ENCODE measurements at regions not wholly inside any gene's neighbourhood (a gene's known extent, or its start where the extent isn't known, plus 50 kb on each side); places are given as distances from the start of the nearest gene placed in this dataset.
A peak's percentile ranks its signal among the peaks of the same experiment; 100 is the strongest.

DNA sequence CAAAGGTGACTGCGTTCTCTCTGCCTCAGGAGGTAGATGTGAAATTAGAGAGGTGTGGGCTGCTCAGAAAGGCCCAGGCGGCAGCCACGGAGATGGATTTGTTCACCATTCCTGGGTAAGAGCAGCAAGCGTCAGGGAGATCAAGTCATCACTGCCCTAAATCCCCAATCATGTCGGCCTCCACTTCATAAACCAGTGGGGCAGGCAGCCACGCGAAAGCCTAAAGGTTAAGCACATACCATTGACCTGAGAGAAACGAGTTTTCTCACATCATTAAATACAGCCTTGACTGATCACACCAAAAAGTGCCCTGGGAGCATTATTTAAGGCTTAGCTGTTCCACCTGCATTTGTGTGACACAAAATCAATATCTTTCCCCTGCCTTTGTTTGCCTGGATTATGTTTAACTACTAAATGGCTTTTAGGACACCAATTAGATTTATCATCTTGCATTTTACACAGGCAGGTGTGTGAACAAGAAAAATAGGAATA, 50.7 kb upstream of the FOXB1 start:
- DNase-seq (ENCODE audit: low read depth): no peak

DNA sequence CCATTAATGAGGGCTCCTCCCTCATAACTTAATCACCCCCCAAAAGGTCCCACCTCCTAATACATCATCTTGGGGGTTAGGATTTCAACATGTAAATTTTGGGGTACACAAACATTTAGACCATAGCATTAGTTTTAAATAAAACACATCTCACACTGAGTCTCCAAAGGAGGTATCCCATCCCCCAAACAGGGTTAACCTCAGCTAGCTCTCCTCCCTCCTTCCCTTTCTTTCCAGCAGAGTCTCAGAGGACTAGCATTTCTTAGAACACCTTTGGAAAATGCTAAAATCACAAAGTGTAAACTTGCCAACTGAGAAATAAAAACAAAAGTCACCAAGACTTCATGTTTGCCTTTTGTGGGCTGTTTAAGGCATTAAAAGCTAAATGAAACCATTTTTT, 51.2 kb upstream of the FOXB1 start:
- no peak for DNase-seq (ENCODE audit: low read depth)

DNA sequence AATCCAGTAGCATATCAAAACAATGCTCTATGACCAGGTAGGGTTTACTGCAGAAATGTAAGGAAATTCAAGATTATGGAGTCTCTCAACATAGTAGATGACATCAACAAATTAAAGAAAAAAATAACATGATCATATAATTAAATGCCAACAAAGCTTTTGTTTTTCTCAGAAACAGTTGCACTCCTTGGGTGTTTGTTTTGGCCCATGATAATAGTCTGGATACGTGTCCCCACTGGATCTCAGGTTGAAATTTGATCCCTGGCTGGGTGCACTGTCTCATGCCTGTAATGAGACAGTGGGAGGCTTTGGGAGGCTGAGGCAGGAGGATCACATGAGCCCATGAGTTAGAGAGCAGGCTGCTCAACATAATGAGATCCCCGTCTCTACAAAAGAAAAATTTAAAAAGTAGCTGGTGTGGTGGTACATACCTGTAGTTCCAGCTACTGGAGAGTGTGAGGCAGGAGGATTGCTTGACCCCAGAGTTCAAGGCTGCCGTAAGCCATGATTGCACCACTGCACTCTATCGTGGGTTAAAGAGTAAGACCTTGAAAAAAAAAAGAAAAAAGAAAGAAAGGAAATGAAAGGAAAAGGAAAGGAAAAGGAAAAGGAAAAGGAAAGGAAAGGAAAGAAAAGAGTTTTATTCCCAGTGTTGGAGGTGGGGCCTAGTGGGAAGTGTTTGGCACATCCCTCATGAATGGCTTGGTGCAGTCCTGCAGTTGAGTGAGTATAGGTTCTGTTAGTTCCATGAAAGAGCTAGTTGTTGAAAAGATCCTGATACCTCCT, 53.3 kb upstream of the FOXB1 start:
- DNase-seq (ENCODE audit: low read depth): no peak

DNA sequence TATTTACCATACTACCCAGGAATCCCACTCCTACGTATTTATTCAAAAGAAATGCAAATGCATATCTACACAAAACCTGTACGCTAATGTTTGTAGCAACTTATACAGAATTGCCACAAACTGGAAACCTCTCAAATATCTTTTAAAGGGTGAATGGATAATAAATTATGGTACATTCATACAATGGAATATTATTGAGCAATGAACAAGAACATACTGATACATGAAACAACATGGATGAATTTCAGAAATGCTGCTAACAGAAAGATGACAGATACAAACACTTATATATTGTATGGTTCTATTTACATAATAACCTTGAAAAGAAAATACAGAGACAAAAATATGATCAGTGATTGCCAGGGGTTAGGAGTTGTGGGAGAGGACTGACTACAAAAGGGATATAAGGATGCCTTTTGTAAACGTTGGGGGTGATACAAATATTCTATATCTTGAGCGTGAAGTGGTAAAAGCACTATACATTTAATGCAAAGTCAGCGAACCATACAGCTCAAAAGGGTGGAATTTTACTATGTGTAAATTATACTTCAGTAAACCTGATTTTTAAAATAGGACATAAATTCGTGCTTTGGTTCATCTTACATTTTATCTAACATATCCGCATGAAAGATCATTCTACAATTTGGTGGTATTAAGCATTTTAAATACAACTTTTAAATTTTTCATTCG, 55.0 kb upstream of the FOXB1 start:
- no peak for DNase-seq (ENCODE audit: low read depth)

DNA sequence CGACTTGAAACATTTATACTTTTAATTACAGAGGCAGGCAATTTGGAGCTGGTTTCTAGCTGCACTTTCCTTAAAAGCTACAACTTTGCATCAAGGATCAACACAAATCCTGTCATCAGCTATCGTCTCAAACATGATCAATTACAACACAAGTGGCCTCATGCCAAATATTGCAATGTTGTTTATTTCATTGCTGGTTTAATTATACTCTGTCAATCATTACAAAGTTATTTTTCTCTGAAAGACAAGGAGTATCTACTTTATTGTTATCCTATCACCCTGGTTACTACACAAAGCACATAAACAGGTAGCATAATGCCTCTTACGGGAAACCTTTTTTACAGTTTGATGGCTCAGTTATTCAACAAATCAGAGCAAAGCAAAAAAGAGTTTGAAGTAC, 58.0 kb upstream of the FOXB1 start:
- no peak for DNase-seq (ENCODE audit: low read depth)

DNA sequence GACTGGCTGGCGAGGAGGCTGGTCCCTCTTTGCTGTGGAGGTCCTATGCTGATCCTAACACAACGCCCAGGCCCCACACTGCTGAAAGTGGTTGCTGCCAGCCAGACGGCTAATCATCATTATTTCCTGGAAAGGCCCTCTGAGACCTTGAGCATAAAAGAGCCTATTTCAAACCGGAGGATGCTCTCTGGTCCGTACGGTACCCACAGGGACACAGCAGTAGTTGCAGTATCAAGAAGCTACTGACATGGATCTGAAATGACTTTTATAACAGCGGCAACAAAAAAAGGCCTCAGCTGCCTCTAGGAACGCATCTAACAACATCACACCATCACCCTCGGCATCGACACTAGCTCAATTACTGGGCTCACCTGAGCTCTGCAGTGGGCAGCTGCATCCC, 59.1 kb upstream of the FOXB1 start:
- DNase-seq (ENCODE audit: low read depth): no peak

DNA sequence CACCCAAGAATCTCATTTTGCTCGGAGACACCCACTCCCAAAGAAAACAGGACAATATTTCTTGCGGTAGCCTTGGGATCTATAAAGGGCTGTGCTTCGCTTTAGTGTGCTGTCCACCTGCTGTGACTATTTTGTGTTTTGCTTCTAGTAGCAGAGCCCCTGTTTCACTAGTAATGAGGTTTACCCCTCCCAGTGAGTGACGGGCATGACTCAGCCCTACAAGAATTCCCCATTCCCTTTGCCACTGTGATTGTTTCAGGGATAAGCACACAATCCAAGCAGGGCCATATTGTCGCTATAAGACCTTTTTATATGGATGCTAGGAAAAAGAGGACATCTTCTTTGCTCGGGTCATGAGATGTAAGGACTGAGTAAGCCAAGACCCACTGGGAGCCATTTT, 62.5 kb upstream of the FOXB1 start:
- DNase-seq (ENCODE audit: low read depth): no peak

DNA sequence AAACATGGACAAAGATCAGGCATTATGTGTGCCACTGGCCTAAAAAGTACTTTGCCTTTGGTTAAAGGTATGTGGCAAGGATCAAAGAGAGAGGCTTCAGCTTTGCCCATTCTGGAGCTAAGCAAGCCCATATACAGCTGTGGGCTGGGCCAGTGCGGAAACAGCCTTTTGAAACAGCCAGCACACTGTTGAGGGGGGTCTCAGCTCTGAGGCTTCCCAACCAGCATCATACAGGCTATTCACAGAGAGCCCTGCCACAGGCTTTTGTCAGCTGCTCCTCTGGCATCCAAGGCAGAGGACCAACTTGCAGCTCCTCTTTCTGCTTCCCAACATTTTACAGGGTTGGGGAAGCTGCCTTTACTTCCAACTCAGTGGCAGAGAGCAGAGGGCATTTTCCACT, 63.2 kb upstream of the FOXB1 start:
- no peak for DNase-seq (ENCODE audit: low read depth)

DNA sequence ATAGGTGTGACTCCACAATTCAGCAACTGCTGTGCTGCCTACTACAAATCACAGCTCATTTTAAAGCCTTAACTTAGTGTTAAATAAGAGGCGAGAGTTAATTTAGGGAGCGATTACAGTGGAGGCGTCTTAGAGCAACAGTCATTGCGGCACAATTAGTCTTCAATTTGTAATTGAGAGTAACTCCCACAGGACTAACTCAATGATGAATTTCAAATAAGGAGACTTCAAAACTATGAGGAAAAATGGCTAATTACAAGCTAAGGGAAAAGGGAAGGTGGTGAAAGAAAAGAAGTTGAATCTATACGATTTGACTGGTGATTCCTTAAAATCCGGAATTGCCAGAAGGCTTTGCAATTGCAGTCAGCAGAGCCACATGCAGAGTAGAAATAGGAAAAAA, 63.7 kb upstream of the FOXB1 start:
- DNase-seq (ENCODE audit: low read depth): no peak

DNA sequence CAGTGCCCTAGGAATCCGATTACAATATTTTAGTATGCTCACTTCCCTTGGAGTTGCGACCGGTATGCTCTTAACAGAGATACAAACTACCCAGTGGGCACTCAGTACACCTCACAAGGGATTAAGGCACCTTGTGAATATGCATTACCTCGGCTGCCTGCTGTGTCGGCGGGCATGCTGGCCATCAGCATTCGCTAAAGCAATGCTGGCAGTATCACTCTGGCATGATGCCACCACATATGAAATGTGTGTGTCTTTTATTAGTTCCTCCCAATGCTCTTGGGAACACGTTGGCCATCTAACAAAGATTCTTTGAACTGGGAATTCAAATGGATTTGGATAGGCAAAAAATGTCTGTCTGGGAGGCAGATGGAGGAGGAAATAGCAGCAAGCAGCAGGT, 67.4 kb upstream of the FOXB1 start:
- DNase-seq (ENCODE audit: low read depth): no peak

DNA sequence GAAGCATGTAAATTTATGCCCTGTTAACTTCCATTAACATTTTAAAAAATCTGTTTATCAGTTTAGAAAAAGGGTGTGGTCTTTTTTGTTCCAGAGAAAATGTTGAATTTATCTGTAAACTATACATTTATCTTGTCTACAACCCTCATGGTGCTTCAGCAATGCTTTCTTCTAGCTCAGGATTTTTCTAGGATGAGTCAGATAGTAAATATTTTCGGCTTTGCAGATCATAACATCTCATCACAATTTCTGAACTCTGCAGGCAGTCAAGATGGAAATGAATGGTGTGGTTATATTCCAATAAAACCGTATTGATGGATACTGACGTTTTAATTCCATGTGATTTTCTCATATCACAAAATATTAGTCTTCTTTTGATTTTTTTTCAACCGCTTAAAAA, 70.5 kb upstream of the FOXB1 start:
- no peak for DNase-seq (ENCODE audit: low read depth)

DNA sequence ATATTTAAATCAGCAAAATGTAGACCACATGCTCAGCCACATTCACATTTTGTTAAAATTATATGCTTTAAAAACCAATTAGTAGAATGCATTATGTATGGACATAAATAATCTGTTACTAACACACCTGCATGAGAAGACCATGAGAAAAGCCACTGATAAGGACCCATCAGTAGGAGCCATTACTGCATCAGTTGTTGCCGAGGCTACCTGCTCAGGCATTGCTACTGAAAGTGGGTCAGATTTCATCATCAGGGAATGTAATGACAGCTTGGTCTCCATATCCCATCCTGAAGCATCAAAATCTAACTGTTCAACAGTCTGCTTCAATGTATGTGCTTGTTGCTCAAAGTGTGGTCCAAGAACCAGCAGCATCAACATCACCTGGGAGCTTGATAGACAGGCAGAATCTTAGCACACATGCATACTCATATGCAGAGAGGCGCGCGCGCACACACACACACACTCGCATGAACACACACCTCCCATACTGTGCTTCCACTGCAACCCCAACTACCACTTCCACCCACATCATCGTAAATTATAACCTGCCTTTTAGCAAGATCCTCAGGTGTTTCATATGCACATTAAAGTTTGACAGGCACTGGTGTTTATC, 72.4 kb upstream of the FOXB1 start:
- no peak for DNase-seq (ENCODE audit: low read depth)

DNA sequence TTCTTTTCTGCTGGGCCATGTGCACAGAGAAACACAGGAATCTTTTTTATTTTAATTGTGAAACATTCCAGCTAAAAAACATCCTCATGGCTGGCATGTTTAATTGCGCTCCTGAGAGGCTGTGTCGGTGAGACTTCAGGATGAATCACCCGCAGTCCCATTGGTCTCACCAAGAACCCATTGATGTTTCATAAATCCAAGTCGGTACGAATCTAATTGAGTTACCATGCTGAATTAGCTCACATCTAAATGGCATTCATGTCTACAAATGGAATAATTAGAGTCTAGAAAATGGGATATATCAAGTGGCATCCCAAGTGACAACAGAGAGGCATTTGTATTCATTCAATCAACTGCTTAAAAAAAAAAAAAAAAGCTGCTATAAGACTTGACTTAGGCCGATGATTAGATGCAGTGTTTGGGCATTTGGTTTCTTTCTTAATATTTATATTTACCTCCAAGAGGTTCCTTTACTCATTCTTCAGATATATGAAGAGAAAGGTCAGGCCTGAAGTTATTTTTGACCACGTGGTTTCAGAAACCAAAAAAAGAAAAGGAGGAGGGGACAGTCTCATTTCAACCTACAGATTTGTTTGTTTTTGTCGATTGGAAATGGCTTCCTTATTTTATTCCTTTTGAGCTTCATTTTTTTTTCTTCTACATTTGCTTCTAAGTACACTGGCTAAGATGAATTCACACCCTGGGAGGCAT, 79.1 kb upstream of the FOXB1 start:
- no peak for DNase-seq (ENCODE audit: low read depth)

DNA sequence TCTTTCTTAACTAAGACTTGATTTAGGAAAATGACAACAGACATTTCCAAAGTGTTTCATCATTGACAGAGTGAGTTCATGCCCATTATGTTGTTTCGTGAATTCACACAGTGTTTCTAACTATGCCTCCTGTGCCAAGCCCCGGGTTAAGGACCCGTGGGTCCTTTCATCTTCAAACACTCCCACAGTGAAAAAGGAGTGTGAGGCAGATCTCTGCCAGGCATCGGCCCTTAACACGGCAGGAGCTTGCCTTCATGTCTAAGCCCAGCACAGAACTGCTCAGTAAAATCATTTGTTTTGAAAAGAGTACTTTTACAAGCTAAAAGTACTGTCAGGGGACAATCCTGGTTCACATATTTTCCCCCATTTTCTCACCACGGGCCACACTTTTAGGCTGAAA, 80.0 kb upstream of the FOXB1 start:
- no peak for DNase-seq (ENCODE audit: low read depth)

DNA sequence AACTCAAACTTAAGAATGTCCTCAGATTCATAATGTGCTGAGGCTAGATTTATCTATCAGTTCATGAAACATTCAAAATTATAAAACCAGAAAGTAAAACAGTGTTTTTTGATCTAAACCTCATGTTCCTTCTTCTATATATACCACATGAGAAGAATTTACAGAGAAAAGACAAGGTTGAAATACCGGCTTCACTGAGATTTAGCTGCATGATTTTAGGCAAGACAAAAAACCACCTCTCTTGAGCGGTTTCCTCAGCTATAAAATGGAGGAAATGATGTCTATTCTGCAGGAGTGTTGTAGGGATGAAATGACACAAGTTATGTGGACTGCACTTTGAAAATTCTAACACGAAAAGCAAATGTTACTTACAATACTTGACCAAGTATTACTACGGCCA, 80.6 kb upstream of the FOXB1 start:
- no peak for DNase-seq (ENCODE audit: low read depth)

DNA sequence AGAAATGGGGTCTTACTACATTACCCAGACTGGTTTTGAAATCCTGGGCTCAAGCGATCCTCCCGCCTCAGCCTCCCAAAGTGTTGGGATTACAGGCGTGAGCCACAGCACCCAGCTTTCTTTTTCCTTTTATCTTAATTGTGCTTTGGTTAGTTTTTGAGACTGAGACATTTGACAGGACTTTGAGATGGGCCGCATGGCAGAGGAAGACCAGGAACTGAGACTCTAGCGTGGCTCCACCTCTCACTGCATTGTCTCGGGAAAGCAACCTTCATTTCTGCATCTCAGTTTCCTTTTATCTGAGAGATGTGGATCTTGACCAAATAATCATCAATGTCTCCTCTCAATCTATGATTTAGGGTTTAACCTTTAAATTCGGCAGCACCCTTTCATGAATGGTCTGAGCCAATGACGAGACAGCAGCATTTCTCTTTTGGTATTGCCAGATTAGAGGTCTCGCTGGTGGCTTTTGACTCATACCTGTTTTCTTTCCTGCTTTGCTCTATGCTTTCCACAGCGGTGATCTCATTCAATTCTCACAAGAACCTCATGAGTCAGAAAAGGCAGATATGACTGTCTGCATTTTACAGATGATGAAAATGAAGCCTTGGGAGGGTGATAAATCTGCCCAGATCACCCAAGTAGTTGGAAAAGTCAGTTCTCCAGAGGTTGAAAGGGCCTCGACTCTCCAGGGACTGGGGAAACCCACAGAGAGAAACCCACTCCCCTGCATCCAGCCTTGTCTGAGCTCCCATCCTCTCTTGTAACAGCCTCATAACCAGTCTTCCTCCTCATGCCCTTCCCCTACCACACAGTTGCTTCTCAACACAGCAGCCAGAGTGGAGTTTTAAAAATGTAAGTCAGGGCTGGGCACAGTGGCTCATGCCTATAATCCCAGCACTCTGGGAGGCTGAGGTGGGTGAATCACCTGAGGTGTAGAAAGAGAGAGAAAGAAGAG, 84.8 kb upstream of the FOXB1 start:
- DNase-seq (ENCODE audit: low read depth): peak; percentile 3

DNA sequence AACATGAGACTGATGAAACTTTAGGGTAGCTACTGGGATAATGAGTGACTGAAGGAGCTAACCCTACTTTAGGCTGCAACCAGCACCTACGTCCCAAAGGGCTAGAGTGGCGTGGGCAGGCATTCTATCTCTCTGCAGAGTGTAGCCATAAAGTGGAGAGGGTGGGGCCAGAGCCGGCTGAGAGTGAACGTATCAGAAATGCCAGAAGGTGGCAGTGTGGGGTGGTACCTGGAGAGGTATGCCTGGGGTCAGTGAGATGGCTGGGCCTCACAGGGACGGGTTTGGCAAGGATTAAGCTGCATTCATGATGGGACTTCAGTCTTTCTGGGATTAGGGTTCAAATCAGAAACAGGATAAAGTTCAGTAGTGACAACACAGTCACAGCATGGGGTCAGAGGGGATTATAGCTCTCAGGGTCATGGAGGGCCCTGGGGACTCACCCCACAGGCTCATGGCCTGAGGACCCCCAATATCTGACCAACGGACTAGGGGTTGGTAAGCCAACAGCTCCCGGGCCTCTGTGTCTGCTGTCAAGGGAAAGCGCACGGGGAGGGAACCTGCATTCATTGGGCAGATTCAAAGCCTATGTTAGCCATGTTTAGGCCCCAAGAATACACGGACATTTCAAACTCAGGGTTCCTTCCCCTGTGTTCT, 86.5 kb upstream of the FOXB1 start:
- peak; percentile 19 for DNase-seq (ENCODE audit: low read depth)

DNA sequence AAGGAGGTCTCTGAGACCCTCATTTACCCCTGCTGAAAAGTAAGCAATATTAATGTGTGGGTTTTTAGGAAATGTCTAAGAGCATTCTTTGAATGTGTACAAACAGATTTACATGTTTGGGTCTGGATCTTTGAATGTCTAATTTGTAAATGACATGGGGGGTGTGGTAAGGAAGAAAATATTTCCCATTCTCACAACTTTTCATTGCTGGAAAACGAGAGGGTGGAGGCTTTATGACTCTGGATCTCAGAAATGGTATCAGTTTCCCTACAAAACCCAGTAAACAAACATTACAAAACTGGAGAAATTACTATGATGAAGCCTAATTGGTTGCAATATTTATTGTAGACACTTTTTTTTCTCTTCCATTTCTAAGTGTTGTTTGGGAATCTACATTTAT, 98.1 kb upstream of the FOXB1 start:
- no peak for DNase-seq (ENCODE audit: low read depth)

DNA sequence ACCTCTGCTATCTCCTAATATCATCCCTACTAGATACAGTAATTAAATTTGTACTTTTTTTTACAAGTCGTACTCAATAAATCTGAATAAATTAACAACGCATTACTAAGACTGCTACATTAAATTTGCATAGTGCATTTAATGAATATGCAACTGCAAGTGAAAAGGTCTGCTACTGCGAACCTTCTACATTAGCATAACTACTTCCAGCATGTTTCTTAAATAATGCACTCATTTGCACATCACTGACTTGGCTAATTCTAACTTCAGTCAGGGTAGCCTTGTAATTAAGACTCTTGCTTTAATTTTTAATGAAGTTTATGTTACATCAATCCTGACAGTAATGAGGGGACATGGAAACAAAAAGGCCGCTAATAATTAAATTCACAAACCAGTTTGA, 98.9 kb upstream of the FOXB1 start:
- no peak for DNase-seq (ENCODE audit: low read depth)

DNA sequence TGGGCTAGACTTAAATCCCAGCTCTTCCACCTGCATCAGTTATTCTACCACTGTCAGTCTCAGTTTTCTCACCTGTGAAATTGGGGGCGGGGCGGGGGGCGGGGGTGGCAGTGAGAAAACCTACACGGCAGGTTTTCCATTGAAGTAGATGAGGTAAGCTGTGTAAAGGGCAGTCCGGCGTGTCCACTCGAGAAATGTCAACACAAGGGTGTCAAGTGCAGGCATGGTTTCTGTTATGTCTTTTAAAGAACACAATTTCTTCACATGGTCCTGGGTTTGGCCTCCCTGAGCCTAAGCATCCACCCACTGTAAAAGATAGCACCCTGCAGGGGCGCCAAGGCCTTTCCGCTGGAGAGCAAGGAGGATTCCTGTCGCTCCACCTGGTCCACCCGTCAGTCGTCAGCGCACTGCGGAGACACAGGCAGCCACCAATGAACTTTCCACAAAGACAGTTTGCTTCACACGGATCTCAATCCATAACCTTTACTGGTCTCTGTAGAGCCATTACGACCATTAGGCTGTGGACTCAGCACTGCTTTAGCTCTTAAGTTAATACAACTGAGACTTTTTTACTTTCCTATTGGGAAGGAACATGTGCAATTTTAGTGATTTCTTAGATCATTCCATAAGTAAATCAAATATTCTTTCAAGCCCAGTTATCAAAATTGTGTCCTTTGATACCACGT, 99.5 kb upstream of the FOXB1 start:
- no peak for DNase-seq (ENCODE audit: low read depth)

Measured in stimulated activated CD8-positive, alpha-beta memory T cell treated with anti-CD3 and anti-CD28 coated beads, Interleukin-12 subunit alpha, Interleukin-12 subunit beta, amount 100 ng/mL, for 4 hours (primary cell).